Kidney (tissue), 13 donors: ENCODE measurements at regions not wholly inside any gene's neighbourhood (a gene's known extent, or its start where the extent isn't known, plus 50 kb on each side); places are given as distances from the start of the nearest gene placed in this dataset.

ENCODE experiments used
- DNase-seq, 5 donors: peaks; one replicate each; pipeline ENCODE4 v3.0.0-alpha.2; 2013 to 2020
- FAIRE-seq: peaks from 2 replicates; lab custom pipeline; 2012; peaks lifted over from hg19 to GRCh38; lab: Jason Lieb, UNC
- H3K27ac ChIP-seq, 2 donors: one replicate each; pipeline ENCODE4 v1.7.0; 2013; ENCODE audit warnings: low read depth in 2 of 2, low read length in 2 of 2, inconsistent platforms in 1 of 2
- H3K27me3 ChIP-seq: one replicate; pipeline ENCODE4 v1.7.1; 2013; ENCODE audit warnings: low read length, inconsistent platforms; ENCODE audit not compliant: control insufficient read depth, insufficient read depth
- H3K36me3 ChIP-seq, 3 donors: one replicate each; pipeline versions ENCODE4 v1.7.0 to v1.7.1; 2013; ENCODE audit warnings: low read length in 3 of 3, control low read depth in 1 of 3, inconsistent platforms in 1 of 3; ENCODE audit not compliant: insufficient read depth in 3 of 3, control insufficient read depth in 2 of 3
- H3K4me1 ChIP-seq, 3 donors: one replicate each; pipeline versions ENCODE4 v1.7.0 to v1.7.1; 2013; ENCODE audit warnings: low read length in 3 of 3, inconsistent platforms in 1 of 3, low read depth in 1 of 3; ENCODE audit not compliant: control insufficient read depth in 2 of 3, insufficient read depth in 2 of 3
- H3K4me3 ChIP-seq, 3 donors: one replicate each; pipeline versions ENCODE4 v1.7.0 to v1.8.1; 2013; ENCODE audit warnings: low read length in 3 of 3, control low read depth in 1 of 3, inconsistent platforms in 1 of 3
- H3K9ac ChIP-seq, 3 donors: one replicate each; pipeline versions ENCODE4 v1.7.0 to v1.7.1; 2013; ENCODE audit warnings: low read length in 3 of 3, control low read depth in 1 of 3, inconsistent platforms in 1 of 3
- H3K9me3 ChIP-seq, 3 donors: one replicate each; pipeline versions ENCODE4 v1.7.0 to v1.7.1; 2013; ENCODE audit warnings: low read length in 3 of 3, control low read depth in 1 of 3, inconsistent platforms in 1 of 3; ENCODE audit not compliant: control insufficient read depth in 2 of 3, insufficient read depth in 1 of 3
- intact Hi-C: fragments of 100-400 bp; cut with DNase I; formaldehyde crosslinking; loops from one replicate; pipeline ENCODE4 v1.11.1; 2022
- TF ChIP-seq, protein P1 (sequence below): IDR thresholded peaks from 3 replicates; pipeline ENCODE4 v1.5.1; 2012; ENCODE audit warnings: mild to moderate bottlenecking, moderate library complexity, borderline replicate concordance; ENCODE audit not compliant: insufficient read depth; ENCODE audit errors: extremely low read depth
- donor health status: control.
- donor health status: control.
- donor health status: control.
- donor health status: control.
- donor health status: control.
- donor health status: DM: yes; HTN: yes; CAD: no.
- donor health status: Normal renal cell carcinoma (clear cell type).

DNA sequence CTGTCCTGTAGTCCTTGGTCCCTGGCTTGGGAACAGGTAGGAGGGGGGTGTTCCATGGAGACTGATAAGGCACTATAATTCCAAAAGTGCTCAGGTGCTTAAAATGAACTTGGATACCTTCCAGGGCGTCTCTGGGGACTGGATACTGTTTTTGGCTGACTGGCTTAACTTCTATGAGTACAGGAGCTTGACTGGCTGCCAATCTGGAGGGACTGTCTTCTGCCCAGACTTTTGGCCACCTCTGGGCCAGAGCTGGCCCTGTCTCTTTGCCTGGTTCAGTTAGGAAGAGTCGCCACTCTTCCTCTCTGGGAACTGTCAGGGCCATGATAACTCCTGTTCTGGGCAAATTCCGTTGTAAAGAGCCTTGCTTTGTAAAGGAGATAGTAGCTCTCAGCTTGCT lies 407.0 kb downstream of the TGFB2 start:
- Histone ChIP-seq H3K4me3 (no peak overlapping the region), H3K9me3 (no peaks in the 10 kb centered on the region), H3K36me3 (no peaks in the 10 kb centered on the region), H3K9ac (no peak overlapping the region), H3K27me3 (no peaks in the 10 kb centered on the region), H3K27ac (no peak overlapping the region), H3K4me1 (no peaks in the 10 kb centered on the region)
- DNase-seq (no peak), FAIRE-seq (no peak)
- TF ChIP-seq, protein P1, sequence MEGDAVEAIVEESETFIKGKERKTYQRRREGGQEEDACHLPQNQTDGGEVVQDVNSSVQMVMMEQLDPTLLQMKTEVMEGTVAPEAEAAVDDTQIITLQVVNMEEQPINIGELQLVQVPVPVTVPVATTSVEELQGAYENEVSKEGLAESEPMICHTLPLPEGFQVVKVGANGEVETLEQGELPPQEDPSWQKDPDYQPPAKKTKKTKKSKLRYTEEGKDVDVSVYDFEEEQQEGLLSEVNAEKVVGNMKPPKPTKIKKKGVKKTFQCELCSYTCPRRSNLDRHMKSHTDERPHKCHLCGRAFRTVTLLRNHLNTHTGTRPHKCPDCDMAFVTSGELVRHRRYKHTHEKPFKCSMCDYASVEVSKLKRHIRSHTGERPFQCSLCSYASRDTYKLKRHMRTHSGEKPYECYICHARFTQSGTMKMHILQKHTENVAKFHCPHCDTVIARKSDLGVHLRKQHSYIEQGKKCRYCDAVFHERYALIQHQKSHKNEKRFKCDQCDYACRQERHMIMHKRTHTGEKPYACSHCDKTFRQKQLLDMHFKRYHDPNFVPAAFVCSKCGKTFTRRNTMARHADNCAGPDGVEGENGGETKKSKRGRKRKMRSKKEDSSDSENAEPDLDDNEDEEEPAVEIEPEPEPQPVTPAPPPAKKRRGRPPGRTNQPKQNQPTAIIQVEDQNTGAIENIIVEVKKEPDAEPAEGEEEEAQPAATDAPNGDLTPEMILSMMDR: no peak
- intact Hi-C loops: no loop called here

DNA sequence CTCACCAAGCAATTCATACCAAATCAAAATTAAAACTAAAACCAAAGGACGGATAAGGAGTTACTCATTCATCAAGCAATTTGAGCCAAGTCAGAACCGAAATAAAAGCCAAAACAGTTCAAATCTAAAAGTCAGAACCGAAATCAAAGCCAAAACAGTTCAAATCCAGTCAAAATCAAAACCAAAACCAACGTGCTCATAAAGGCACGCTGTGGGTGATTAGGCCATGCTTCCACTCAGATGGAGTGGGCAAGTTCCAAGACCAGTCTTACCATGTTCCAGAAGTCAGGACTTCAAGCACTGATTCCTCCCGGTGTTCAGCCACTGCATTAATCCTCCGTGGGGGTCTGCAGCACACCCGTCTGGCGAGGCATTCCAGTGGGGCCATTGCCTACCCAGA lies 409.3 kb downstream of the TGFB2 start:
- H3K27ac ChIP-seq: no peak overlapping the region
- H3K27me3 ChIP-seq: no peaks in the 10 kb centered on the region
- TF ChIP-seq, protein P1: no peak
- DNase-seq (no peak), FAIRE-seq (no peak)
- no peak overlapping the region for H3K4me3 ChIP-seq
- H3K9ac ChIP-seq: no peak overlapping the region
- intact Hi-C loops: no loop called here
- H3K9me3 ChIP-seq: no peaks in the 10 kb centered on the region
- no peaks in the 10 kb centered on the region for H3K4me1 ChIP-seq
- H3K36me3 ChIP-seq: no peaks in the 10 kb centered on the region

DNA sequence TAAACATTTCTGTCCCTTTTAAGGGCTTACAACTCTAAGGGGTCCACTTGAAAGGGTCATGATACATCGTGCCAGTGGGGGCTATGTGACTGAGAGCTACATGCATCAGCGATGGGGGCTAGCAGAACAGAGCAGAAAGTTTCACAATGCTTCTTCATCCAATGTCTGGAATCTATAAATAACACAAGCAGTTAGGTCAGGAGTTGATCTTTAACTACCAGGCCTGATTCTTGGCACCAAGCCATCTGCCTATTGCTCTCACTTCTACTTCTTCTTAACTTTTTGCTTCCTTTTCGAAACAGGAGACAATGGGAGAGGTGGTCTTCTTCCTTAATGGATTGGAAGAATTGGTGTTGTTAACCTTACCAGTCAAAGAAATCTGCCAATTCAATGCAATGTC lies 410.0 kb downstream of the TGFB2 start:
- Histone ChIP-seq H3K27me3 (no peaks in the 10 kb centered on the region), H3K36me3 (no peaks in the 10 kb centered on the region), H3K27ac (no peak overlapping the region), H3K4me1 (no peaks in the 10 kb centered on the region), H3K9ac (no peak overlapping the region), H3K4me3 (no peak overlapping the region), H3K9me3 (no peaks in the 10 kb centered on the region)
- TF ChIP-seq, protein P1: no peak
- FAIRE-seq: no peak
- no peak for DNase-seq
- intact Hi-C loops: no loop called here

DNA sequence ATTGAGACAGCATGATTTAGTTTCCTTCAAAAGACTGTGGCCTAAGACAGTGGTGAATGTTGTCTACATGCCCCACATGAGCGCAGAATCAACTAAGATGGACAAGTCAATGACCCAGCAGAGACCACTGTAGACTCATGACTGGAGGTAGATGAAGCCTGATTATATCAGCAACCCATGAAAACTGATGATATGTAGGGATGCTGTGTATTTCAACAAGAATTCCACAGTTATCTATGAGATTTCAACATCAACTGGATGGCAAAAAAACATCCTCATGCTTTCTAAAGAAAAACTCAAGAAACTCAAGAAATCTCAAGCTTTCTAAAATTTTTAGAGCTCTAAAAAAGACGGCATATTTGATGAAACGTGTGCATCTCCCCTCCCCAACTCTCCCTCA lies 413.9 kb upstream of the LYPLAL1 start:
- no peak for FAIRE-seq
- intact Hi-C loops: no loop called here
- TF ChIP-seq, protein P1: no peak

More for the DNA sequence above, 413.9 kb upstream of the LYPLAL1 start:
- Histone ChIP-seq H3K9me3 (no peaks in the 10 kb centered on the region), H3K9ac (no peak overlapping the region), H3K27me3 (no peaks in the 10 kb centered on the region), H3K36me3 (no peaks in the 10 kb centered on the region), H3K27ac (no peak overlapping the region), H3K4me3 (no peak overlapping the region), H3K4me1 (no peaks in the 10 kb centered on the region)
- no peak for DNase-seq
